ENCODE measurements at regions not wholly inside any gene's neighbourhood (a gene's known extent, or its start where the extent isn't known, plus 50 kb on each side); places are given as distances from the start of the nearest gene placed in this dataset.

- no peak for DNase-seq
Observed at GRCh38 chr17:77507111-77507885, 366.5 kb downstream of the SEC14L1 start.

- DNase-seq = no peak
Observed at GRCh38 chr17:77508047-77508715, 367.4 kb downstream of the SEC14L1 start.

DNA sequence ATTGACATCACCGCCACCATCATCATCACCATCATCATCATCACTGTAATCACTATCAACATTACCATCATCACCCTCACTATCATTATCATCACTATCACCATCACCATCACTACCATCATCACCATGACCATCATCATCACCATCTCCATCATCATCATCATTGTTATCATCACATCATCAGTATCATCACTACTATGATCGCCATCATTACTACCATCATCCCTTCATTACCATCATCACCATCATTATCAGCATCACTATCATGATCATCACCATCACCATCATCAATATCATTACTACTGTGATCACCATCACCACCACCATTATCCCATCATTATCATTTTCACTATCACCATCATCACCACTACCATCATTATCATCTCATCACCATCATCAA is 368.3 kb downstream of the SEC14L1 start:
- DNase-seq = no peak

- DNase-seq = no peak
Observed at GRCh38 chr17:77509599-77509998, 368.8 kb downstream of the SEC14L1 start.

DNA sequence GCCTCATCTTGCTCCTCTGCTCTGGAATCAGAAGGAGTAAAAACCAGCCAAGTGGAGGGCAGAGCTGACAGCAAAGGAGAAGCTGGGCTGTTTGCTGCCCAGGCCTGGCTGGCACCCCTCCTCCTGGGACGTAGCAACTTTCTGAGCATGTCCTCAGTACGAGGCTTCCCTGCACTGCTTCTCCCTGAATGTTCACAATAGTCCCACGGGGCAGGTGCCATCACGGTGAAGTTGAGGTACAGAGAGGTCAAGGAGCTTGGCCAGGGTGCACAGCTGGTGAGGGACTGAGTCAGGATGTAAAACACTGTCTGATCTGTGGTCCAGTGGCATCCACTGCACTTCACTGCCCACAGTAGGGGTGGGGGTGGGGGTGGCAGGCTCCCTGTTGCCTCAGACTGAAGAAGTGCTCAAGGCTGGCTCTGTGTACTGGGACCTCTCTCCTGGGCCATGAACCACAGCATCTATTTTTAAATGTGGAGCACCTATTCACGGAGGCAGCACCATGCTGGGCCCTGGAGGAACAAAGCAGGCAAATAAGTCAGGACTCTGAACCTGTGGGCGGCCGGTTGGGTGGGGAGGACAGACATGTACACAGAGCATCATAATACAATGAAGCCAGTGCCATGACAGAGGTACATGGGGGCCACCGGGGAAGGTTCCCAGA is 369.5 kb downstream of the SEC14L1 start:
- no peak for DNase-seq

DNA sequence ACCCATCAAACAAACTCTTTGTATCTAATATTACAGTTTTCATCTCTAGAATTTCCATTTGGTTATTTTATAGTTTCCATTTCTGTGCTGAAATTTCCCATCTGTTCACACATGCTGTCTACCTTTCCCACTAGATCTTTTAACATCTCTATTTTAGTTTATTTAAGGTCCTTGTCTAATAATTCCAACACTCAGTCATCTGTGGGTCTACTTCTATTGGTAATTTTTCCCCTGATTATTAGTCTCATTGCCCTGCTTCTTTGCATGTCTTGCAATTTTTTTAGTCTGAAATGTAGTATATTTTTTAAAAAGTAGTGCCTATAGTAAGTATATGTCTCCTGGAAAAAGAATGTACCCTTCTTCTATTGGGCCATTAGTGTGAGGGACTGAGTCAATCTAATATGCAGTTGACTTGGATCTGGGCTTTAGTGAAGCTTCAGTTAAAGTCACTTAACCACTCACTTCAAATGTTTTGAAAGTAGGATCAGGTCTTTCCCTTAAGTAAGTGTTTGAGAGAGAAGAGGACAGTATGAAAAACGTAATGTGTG is 370.8 kb downstream of the SEC14L1 start:
- DNase-seq = no peak

GRCh38 chr17:77512062-77512946 is 371.5 kb downstream of the SEC14L1 start:
- no peak for DNase-seq

GRCh38 chr17:77513045-77513444 is 372.3 kb downstream of the SEC14L1 start:
- no peak for DNase-seq

DNA sequence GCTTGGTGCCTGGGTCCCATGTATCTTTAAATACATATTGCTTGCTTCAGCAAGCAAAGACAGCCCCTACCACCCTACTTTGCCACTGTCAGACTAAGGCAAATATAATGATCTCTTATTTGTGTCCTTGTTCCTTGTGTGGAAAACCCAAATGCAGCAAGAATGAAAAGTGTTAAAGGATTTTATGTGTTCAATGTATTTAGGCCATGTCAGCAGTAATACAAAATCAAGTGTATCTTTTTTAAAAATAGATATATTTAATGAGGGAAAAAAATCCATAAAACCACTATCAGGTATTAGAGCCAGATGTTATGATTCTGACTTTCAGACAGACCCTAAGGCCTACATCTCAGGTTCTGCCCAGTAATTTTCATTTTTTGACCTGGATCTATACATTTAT is 374.5 kb downstream of the SEC14L1 start:
- no peak for DNase-seq

GRCh38 chr17:77516902-77517301 is 376.1 kb downstream of the SEC14L1 start:
- DNase-seq = no peak

GRCh38 chr17:77521076-77521475 is 380.3 kb downstream of the SEC14L1 start:
- DNase-seq = no peak

DNA sequence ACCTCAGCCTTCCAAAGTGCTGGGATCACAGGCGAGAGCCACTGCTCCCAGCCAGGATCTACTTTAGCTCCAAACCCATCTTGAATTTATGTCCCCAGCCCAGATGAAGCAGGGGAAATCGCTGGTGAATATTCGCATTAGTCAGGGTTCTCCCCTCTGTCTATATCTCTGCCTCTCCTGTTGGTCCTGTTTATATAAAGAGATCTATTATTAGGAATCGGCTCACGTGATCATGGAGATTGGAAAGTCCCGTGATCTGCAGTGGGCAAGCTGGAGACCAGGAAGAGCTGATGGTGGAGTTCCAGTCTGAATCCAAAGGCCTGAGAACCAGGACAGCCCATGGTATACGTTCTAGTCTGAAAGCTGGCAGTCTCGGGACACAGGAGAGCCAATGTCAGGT is 382.8 kb downstream of the SEC14L1 start:
- no peak for DNase-seq

DNA sequence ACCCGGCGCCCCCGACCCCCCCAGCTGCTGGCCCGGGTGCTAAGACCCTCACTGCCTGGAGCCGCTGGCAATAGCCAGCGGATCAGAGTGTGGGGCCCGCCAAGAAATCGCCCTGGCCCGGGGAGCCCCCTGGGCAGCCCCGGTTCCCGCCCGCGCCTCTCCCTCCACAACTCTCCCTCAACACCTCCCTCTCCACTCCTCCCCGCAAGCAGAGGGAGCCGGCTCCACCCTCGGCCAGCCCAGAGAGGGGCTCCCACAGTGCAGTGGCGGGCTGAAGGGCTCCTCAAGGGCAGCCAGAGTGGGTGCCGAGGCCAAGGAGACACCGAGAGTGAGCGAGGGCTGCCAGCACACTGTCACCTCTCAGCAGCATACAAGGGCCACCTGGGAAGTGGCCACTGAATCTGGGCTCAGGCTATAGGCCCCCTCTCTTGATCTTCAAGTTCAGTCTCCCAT is 385.5 kb downstream of the SEC14L1 start:
- no peak for DNase-seq

GRCh38 chr17:77526728-77527350 is 386.1 kb downstream of the SEC14L1 start:
- no peak for DNase-seq

- no peak for DNase-seq
Observed at GRCh38 chr17:77527409-77527808, 386.6 kb downstream of the SEC14L1 start.

GRCh38 chr17:77527836-77528505 is 387.2 kb downstream of the SEC14L1 start:
- no peak for DNase-seq

GRCh38 chr17:77528516-77529327 is 388.0 kb downstream of the SEC14L1 start:
- no peak for DNase-seq

DNA sequence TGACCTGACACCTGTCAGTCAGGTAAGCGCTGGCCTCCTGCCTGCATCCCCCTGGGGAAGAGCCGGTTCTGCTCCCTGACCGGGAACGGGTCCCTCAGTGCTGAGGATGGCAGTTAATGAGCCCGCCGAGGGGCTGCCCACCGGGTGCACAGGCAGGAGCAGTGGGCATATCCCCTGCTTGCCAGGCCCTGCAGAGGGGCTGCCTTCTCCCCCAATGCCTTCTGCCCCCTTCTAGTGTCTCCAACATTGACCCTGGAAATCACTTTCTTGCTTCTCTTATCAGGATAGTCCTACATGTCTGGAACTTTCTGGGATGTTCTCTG is 388.5 kb downstream of the SEC14L1 start:
- no peak for DNase-seq

DNA sequence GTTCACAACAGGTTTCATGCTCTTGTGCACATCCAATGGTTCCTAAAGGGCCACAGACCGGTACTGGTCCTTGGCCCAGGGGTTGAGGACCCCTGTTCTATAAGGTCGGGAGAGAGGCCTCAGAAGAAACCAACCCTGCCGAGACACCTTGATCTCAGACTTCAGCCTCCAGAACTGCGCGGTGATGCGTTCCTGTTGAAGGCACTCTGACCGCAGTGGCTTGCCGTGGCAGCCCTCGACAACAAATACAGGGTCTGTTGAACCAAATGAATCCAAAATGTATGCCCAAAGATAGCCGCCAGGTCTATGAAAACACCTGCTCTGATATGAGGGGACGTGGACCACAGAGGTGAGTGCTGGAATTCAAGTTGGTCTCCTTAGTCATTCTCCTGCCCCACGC is 389.8 kb downstream of the SEC14L1 start:
- DNase-seq = no peak

DNA sequence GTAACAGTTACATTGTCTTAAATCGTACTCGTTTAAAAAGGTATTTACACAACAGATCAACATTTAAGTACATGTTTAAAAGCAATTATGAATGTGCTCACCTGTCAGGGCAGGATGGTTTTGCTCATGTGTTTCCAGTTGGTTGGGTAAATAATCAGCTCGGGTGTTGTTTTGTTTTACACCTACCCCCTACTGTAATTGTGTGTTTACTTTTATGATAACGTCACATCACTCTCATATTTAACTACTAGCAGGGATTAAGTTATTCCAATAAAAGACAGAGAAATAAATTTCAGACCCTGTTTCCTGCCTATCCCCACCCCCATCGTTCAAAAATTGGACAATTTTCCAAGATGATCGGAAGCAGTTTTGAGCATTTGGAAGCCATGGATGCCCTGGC is 390.2 kb downstream of the SEC14L1 start:
- no peak for DNase-seq

GRCh38 chr17:77531641-77532040 is 390.9 kb downstream of the SEC14L1 start:
- no peak for DNase-seq

All from NCI-H1048 (cell line).